Stimulated activated CD8-positive, alpha-beta memory T cell treated with anti-CD3 and anti-CD28 coated beads, Interleukin-4, amount 100 ng/mL, for 48 hours (primary cell): ENCODE measurements at regions not wholly inside any gene's neighbourhood (a gene's known extent, or its start where the extent isn't known, plus 50 kb on each side); places are given as distances from the start of the nearest gene placed in this dataset.
"Not testable (repeated sequence)": the region's sequence is repeated elsewhere in the genome, so short reads cannot be mapped to it uniquely, and the experiment has no call there.

ENCODE experiments used
- DNase-seq: peaks from one replicate; pipeline ENCODE4 v3.0.0-alpha.2; 2020

DNA sequence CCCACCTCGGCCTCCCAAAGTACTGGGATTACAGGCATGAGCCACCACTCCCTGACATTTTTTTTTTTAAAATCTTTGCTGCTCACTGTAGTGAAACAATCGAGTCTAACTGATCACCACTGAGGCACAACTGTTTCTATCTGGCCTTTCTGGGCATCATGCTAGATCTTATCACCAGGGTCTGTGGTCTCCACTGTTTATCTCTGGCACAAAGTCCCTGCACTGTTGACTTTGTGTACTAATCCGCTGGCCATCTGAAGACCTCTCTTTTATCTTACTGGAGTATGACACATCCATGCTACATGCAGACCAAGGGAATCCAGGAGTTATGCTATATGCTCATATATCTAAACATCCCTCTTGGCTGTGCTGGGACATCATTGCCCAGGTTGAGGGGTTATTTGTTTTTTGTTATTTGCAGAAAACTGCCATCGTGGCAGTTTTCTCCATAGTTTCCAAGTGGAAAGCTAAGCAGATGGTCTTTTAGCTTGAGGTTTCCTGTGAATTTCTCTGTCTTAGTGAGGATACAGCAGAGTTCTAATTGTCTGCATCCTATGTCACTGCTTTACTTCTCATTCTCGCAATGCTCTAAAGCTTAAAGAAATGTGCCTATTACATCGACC lies 456.9 kb downstream of the CCER1 start:
- no peak for DNase-seq

DNA sequence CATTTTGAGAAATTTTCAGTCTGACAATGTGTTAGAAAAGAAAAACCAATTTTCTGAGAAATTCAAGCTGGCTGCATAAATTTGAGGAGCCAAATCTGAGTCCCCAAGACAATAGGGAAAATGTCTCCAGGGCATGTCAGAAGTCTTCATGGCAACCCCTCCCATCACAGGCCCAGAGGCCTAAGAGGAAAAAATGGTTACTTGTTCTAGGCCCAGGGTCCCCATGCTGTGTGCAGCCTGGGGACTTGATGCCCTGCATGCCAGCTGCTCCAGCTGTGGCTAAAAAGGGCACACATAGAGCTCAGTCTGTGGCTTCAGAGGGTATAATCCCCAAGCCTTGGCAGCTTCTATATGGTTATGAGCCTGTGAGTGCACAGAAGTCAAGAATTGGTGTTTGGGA lies 464.6 kb downstream of the CCER1 start:
- DNase-seq = no peak

DNA sequence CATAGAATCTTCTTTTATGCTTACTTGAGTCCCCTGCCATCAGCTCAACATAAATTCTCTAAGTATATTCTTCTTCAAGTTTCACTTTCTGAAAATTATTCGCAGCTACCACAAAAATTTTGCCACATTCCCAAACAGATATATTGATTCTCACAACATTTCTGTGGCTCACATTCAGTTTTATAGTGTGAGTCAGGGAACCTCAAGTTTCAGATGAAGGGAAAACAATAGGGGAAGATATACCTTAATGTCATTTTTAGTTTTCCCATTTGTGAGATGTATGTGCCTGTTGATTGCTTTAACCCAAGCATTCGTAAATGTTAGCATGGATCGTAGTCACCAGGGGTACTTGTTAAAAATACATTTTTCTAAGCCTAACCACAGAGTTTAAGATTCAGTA lies 465.8 kb downstream of the CCER1 start:
- no peak for DNase-seq

DNA sequence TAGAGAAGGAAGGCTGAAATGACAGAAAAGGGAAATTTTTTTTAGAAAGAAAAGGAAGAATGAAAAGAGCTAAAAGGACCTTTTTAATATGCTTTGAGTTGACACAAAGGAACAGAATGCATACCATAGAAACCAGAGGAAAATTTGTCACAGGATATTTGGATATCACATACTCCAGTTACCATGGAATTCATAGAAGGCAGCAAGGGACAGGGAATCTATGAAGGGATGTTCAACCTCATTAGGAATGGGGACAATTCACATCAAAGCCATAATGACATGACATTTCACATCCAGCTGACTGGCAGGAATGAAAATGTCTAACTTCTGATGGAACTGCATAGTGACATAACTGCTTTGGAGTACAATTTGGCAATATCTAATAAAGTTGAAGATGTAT lies 469.4 kb downstream of the CCER1 start:
- no peak for DNase-seq

DNA sequence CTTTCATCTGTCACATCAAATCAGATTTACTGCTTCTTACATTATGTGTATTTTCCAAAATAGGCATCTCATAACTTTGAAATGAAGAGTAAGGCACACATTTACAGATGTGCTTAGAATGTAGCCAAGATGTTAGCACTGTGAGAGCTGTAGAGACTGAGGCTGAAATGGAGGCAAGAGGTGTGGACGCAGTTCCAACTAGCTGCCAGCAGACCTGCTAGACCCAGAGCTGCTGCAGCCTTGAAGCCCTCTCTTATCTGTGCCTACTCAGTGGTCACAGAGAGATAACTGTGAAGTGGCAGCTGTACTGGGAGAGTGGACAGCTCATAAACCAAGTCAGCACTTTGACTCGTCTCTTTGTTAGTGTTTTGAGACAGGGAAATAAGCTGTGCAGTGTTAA lies 470.9 kb downstream of the CCER1 start:
- no peak for DNase-seq

DNA sequence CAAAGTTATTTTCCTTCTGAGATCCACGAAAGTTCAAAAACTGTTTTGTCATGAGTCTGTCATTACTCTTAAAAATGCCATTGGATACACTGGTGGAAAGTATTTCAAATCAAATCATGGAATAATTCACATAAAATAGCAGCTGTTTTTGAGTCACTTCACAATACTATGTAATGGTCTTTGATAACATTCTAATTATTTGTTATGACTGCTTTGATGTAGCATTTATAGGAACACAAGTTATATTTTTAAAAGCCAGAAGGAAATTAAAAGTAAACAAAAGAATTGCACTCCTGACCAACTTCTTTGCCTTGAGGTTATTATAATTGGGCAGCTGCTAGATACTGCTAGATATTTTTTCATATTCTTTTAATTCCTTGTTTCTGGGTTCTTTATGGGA lies 473.2 kb downstream of the CCER1 start:
- no peak for DNase-seq

DNA sequence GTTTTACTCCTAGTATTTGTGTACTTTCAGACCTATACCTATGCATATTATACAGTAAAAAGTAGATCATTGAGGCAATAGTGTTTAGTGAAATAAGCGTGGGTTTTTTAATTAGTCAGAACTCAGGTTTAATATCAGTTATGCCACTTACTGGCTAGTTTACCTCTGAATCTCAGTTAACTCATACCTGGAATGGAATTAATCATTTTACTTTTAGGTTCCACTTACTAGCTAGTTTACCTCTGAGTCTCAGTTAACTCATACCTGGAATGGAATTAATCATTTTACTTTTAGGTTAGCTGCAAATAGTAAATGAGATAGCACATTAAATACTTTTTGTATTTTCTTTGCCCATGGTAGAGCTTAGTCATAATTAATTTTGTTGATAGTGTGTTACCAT lies 475.7 kb downstream of the CCER1 start:
- no peak for DNase-seq

DNA sequence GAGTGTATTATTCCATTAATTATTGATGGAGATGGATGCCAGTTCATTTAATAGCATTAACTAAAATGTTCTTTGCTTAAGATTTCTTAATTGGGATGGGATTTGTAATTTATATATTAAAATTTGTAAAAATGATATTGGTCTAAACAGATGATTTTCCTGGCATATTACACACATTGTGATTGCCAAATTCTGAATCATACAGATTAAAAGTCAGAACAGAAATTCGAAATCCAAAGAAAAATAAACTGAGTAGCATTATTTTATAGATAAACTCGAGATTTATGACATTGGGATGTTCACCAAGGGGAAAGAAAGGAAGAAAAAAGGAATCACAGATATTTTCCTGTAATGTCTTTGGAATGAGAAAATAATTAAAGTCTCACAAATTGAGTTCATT lies 481.1 kb downstream of the CCER1 start:
- DNase-seq = no peak

DNA sequence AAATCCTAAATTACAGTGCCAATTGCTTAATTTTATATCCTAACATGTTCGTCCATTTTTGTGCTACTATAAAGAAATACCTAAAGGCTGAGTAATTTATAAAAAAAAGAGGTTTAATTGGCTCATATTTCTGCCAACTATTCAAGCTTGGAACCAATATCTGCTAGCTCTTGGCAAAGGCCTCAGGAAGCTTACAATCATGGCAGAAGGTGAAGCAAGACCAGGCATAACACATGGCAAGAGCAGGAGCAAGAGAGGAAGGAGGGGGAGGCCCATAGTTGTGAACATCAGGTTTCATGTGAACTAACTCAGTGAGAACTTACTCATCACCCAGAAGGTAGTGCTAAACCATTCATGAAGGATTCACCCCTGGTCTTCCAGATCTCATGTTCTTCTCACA lies 494.3 kb downstream of the CCER1 start:
- DNase-seq = no peak

DNA sequence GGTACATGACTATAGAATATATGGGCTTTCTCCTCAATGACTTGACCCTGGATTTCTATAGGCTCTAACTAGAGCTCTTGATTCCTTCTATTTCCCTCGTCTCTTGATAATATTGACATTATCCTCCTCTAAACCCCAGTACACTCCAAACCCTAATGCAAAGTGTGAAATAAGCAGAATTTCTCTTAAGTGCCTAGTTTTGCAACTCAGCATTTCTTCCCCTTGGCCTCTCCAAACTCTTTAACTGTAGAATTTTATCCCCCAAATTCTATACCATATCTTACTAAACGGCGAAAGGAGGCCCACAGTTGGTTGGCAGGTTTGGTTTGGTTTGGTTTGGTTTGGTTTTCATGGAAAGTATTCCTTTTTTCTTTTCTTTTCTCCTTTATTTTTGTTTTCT lies 498.7 kb downstream of the CCER1 start:
- no peak for DNase-seq

DNA sequence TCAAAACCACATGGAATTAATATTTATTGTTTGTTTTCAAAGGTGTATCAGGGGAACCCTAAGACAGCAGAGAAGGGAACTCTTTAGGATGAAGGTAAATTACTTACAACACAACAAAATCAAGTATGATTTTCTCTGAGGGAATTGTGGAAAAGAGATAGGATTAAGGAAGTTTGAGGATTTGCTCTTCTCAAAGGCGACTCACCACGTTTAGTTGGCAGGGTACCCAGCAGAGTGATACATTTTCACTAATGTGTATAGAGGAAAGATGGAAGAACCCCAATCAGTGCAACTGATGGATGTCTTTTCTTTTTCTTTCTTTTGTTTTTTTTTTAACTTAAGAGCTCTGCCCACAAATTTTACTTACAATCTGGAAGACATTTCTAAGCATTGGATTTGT lies 499.2 kb downstream of the CCER1 start:
- DNase-seq = no peak

DNA sequence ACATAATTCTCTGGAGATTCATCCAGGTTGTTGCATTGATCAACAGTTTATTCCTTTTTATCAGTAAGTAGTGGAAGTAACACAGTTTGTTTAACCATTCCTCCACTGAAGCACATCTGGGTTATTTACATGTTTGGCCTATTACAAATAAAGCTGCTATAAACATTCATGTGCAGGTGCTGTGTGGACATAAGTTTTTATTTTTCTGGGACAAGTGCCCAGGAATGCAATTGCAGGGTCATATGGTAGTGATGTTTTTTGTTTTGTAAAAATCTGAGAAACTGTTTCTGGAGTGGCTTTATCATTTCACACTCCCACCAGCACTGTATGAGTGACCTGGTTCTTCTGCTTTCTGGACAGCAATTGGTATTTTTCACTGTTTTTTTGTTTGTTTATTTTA lies 505.4 kb downstream of the CCER1 start:
- no peak for DNase-seq

DNA sequence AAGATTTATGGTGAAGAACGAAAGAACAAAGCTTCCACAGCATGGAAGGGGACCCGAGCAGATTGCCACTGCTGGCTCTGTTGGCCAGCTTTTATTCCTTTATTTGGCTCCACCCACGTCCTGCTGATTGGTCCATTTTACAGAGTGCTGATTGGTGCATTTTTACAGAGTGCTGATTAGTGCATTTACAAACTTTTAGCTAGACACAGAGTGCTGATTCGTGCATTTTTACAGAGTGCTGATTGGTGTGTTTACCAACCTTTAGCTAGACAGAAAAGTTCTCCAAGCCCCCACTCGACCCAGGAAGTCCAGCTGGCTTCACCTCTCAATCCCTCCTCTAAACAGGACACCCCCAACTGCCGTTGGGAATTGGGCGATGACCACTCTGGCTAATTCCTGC lies 511.5 kb downstream of the CCER1 start:
- DNase-seq = not testable (repeated sequence)

DNA sequence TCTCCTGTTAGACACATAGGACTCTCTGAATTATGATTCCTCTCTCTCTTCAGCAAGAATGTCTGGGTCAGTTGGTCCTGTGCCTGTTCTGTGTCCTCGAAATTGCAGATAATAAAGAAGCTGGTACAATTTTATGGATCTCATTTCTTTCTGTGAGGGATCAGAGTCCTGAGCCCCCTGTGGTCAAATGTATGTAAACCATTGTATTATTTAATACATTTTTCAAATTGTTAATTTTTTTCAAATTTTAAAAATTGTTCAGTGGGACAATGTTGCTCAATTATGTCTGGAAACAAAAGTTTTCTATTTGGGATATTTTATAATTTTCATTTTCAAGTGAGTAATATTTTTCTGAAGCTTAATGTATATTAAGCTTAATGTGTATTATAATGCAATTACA lies 513.5 kb downstream of the CCER1 start:
- DNase-seq = no peak

DNA sequence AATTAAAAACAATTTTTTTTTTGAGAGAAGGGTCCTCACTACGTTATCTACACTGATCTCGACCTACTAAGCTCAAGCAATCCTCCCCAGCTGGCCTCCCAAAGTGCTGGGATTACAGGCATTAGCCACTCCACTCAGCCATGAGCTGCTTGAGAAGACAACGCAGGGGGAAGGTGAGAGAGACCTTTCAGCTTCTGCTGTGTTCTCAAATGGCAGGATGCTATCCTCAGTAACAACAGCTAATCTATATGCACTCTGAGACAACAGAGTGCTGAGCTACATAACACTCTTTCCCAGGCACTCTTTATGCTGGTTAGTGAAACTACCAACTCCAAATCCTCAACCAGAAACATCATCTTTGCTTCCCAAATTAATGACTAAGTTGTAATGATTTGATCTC lies 526.1 kb downstream of the CCER1 start:
- no peak for DNase-seq

DNA sequence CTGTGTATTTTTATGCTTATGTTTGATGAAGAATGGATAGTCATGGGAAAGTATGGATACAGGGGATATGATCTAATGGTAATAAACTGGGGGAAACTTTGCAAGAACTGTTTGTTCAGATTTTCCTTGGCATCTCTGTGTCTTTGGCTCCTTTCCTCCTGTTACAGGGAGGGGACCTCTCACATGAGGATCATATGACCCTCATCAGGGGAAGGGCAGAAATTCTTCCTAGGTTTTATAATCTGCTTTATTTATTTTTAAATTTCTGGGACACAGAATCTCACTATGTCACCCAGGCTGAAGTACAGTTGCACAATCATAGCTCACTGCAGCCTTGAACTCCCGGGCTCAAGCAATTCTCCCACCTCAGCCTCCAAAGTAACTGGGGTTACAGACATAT lies 526.5 kb downstream of the CCER1 start:
- DNase-seq = no peak

DNA sequence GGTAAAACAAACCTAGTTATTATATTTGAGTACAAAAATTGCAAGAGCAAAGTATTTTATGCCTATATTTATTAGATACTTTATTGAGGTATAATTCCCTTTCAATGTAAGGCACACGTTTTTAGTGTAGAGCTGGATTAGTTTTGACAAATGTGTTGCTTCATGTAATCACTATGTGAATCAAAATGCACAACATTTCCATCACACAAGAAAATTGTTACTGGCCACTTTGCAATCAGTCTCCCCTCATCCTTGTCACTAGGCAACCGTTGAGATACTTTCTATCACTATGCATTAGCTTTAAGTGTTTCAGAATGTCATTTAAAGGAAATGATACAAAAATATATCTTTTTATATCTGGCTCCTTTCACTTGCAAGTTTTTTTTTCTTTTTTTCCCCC lies 531.0 kb downstream of the CCER1 start:
- no peak for DNase-seq

DNA sequence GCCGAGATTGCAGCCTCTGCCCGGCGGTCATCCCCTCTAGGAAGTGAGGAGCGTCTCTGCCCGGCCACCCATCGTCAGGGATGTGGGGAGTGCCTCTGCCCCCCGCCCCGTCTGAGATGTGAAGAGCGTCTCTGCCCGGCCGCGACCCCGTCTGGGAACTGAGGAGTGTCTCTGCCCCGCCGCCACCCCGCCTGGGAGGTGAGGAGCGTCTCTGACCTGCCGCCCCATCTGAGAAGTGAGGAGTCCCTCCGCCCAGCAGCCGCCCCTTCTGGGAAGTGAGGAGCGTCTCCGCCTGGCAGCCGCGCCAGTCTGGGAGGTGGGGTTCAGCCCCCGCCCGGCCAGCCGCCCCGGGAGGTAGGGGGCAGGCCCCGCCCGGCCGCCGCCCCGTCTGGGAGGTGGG lies 544.0 kb downstream of the CCER1 start:
- DNase-seq = no peak

DNA sequence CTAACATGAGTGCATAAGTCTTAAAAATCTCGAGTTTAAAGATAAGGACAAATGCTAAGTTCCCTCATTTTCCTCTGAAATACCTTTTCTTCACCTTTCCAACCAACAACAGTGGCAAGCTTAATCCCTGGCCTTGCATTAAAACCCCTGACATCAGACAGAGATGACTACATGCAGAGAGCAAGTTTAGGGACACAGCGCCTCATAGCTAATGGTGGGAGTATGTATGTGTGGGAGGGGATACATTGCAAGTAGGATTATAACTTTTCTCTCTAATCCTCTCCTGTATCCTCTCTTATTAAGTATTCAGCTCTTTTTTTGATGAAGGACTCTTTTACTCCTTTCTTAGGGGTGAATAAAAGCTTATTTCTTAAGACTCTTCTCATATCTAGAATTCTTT lies 547.1 kb downstream of the CCER1 start:
- DNase-seq = no peak

DNA sequence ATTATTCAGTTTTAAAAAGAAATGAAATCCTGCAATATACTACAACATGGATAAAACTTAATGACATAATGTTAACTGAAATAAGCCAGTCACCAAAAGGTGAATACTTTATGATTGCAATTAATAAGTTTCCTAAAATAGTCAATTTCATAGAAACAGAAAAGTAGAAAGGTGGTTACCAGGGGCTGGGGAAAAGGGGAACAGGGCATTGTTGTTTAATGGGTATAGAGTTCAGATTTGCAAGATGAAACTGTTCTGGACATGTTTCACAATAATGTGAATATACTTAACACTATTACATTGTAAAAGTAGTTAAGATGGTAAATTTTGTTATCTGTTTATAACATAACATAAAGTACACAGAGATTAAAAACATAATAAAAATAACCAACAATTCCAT lies 550.9 kb downstream of the CCER1 start:
- no peak for DNase-seq

DNA sequence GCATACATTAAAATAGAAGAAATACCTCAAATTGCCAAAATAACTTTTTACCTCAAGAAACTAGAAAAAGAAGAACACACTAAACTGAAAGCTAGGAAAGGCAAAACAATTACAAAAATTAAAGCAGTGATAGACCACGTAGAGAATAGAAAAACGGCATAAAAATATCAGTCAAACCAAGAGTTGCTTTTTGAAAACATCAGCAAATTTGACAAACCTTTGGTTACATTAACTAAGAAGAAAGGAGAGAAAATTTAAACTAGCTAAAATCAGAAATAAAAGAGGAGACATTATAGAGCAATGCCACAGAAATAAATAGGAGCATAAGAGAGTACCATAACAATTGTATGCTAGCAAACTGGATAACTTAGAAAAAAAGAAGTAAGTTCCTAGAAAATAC lies 553.8 kb downstream of the CCER1 start:
- no peak for DNase-seq

DNA sequence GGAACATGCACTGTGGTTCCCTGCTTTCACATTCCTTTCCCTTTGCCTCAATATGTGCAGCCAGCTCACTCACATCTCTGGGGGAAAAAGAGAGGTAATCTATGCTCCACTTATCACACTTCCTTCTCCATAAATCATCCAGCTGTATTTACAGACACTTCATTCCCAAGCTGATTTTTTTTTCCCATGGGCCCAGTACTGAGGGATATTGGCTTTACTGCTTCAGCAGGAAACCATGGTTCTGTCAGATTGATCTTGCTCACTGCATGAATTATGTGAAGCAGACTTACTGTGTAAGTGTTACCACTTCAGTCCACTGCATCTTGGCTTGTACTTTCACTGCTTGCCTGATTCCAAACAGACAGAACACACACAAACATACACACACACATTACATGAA lies 555.6 kb downstream of the CCER1 start:
- no peak for DNase-seq

DNA sequence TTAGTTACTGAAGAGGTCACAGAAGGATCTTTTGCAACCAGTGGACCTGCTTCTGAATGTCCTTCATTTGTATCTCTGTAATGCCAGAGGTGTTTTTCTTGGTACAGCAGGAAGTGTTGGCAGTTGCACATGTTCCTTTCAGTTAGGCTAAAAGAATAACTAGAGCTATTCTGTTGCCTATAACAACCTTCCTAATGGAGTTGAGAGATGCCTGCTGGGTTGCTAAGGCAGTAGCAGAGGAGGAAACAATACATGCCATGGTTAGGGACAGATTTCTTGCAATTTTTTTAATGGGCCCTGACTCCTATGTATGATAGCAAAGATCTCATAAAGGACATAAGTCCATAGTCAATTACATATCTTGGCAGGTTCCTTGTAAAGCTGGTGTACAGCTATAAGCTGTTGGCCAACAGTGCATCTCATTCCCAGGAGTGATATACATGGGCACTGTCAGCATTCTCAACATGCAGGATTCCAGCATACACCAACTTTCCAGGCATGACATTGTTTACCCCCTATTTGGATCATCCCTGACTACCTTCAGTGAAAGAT lies 556.6 kb downstream of the CCER1 start:
- DNase-seq = no peak

DNA sequence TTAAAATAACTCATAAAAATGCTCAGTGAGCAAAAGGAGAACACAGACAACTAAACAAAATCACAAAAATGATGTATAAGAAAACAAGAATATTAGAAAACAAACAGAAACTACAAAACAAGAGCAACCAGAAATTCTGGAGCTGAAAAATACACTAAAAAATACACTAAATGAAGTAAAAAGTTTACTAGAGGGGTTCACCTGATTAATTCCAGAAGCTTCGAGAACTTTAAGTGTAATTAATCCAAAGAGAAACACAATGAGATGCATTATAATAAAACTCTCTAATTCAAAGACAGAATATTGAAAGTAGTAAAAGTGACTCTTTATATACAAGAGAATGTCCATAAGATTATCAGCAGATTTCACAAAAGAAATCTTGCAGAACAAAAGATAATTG lies 558.4 kb downstream of the CCER1 start:
- DNase-seq = no peak

DNA sequence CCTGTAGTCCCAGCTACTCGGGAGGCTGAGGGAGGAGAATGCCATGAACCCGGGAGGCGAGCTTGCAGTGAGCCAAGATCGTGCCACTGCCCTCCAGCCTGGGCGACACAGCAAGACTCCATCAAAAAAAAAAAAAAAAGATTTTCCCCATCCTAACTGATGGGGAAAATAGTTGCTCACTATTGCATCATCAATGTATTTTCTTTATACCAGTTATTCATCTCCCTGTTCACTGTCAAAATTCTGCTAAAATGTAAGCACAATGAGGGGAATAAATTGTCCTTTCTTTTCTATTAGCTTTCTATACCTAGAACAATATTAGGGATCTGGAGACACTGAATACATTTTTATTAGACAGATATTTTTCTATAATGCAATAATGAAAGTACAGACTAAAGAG lies 561.3 kb downstream of the CCER1 start:
- no peak for DNase-seq

DNA sequence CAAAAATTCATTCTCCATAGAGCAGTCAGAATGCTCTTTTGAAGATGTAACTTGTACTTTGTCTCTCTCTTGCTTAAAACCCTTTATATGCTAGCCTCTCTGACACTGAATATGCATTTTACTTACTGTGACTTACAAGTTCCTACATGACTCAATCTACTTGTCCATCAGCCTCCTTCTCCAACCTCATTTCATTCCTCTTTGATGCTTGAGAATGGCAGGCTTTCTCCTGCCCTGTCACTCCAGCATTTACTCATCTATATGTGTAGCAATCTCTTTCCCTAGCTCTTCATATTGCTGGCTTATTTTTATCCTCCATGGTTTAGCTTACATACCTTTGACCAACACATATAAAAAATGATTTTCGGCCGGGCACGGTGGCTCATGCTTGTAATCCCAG lies 561.9 kb downstream of the CCER1 start:
- DNase-seq = no peak
